Natural killer cell (primary cell): ENCODE measurements at regions not wholly inside any gene's neighbourhood (a gene's known extent, or its start where the extent isn't known, plus 50 kb on each side); places are given as distances from the start of the nearest gene placed in this dataset.

Source experiments
- ATAC-seq, 3 donors: fragments of 150-1000 bp in 2 of 3; fragments of 200-7000 bp in 1 of 3; cut with Tn5 transposase; 1 replicate in 1 of 3; 2 replicates in 2 of 3; pipeline ENCODE4 v1.10.0; 2021; ENCODE audit warnings: mild to moderate bottlenecking in 2 of 3, moderate library complexity in 2 of 3
- DNase-seq, 2 donors: peaks; one replicate each; pipeline versions ENCODE4 v3.0.0 to v3.0.0-alpha.2; 2013 to 2021; ENCODE audit warnings: mixed read lengths in 1 of 2
- H3K27ac ChIP-seq: one replicate; pipeline ENCODE4 v1.5.1; 2013; ENCODE audit warnings: mild to moderate bottlenecking, low read length
- H3K27me3 ChIP-seq: one replicate; pipeline ENCODE4 v1.6.1; 2013; ENCODE audit warnings: low read length; ENCODE audit not compliant: control insufficient read depth, insufficient read depth
- H3K36me3 ChIP-seq: one replicate; pipeline ENCODE4 v1.6.1; 2013; ENCODE audit warnings: low read length; ENCODE audit not compliant: control insufficient read depth, insufficient read depth
- H3K4me1 ChIP-seq: one replicate; pipeline ENCODE4 v1.6.1; 2013; ENCODE audit warnings: low read length; ENCODE audit not compliant: control insufficient read depth, insufficient read depth
- H3K4me3 ChIP-seq: one replicate; pipeline ENCODE4 v1.5.1; 2013; ENCODE audit warnings: low read length
- H3K9me3 ChIP-seq: one replicate; pipeline ENCODE4 v1.6.1; 2013; ENCODE audit warnings: low read length; ENCODE audit not compliant: control insufficient read depth, insufficient read depth
- H3K27ac Mint-ChIP-seq, 2 donors: one replicate each; pipeline ENCODE4 v1.8.0; 2022; ENCODE audit warnings: mild to moderate bottlenecking in 2 of 2, mixed read lengths in 2 of 2, moderate library complexity in 1 of 2
- H3K27me3 Mint-ChIP-seq, 2 donors: one replicate each; pipeline ENCODE4 v1.8.0; 2022; ENCODE audit warnings: low read depth in 2 of 2, mixed read lengths in 2 of 2
- H3K36me3 Mint-ChIP-seq: one replicate; pipeline ENCODE4 v1.8.0; 2022; ENCODE audit warnings: mixed read lengths
- H3K4me1 Mint-ChIP-seq, 2 donors: one replicate each; pipeline ENCODE4 v1.8.0; 2022; ENCODE audit warnings: mixed read lengths in 2 of 2
- H3K4me3 Mint-ChIP-seq: one replicate; pipeline ENCODE4 v1.8.0; 2022; ENCODE audit warnings: mild to moderate bottlenecking, moderate library complexity, mixed read lengths
- H3K9me3 Mint-ChIP-seq, 2 donors: one replicate each; pipeline ENCODE4 v1.8.0; 2022; ENCODE audit warnings: mixed read lengths in 2 of 2
- CTCF ChIP-seq: fragments of 200-600 bp; IDR thresholded peaks from one replicate; pipeline ENCODE4 v1.8.0; 2022; ENCODE audit warnings: antibody characterized with exemption
- WGBS: methylation state at CpG from one replicate; pipeline ENCODE4 v1.1.7; 2013; ENCODE audit warnings: missing lambda C conversion rate; ENCODE audit not compliant: insufficient coverage; 5-methylcytosine and 5-hydroxymethylcytosine counted together
- intact Hi-C: fragments of 100-400 bp; cut with micrococcal nuclease; formaldehyde crosslinking; loops from one replicate; pipeline ENCODE4 v1.14.2; 2022

- Mint-ChIP-seq H3K27me3 (peaks cover 0 to 2% of the 10 kb centered on the region in 2 donors), H3K4me1 (no peaks in the 10 kb centered on the region), H3K4me3 (no peak overlapping the region), H3K9me3 (peaks cover 3 to 4% of the 10 kb centered on the region in 2 donors), H3K27ac (no peak overlapping the region), H3K36me3 (no peaks in the 10 kb centered on the region)
- no peak for DNase-seq
- WGBS, result no CpG with 5 or more reads among the region's 6 CpGs
- no peak for ATAC-seq
- H3K9me3 ChIP-seq, result peaks cover 2% of the 10 kb centered on the region
- H3K4me1 ChIP-seq, result no peaks in the 10 kb centered on the region
- H3K27me3 ChIP-seq, result no peaks in the 10 kb centered on the region
- H3K36me3 ChIP-seq, result no peaks in the 10 kb centered on the region
- no peak overlapping the region for H3K27ac ChIP-seq
- no peak overlapping the region for H3K4me3 ChIP-seq
- intact Hi-C loops, result no loop called here
- no peak for TF ChIP-seq CTCF
These were observed 510.9 kb downstream of the ZNF608 start for GRCh38 chr5:124235576-124235975.

- DNase-seq (no peak), ATAC-seq (no peak)
- H3K36me3 Mint-ChIP-seq, result no peaks in the 10 kb centered on the region
- H3K4me1 ChIP-seq, result no peaks in the 10 kb centered on the region
- no peak overlapping the region for H3K27ac ChIP-seq
- H3K4me3 ChIP-seq, result no peak overlapping the region
- TF ChIP-seq CTCF, result no peak
- H3K36me3 ChIP-seq, result no peaks in the 10 kb centered on the region
- no peaks in the 10 kb centered on the region for H3K4me1 Mint-ChIP-seq
- 100% methylated on average over 1 of the region's 1 CpG for WGBS
- H3K27me3 Mint-ChIP-seq, result peaks cover 0 to 2% of the 10 kb centered on the region in 2 donors
- H3K4me3 Mint-ChIP-seq, result no peak overlapping the region
- peaks cover 2% of the 10 kb centered on the region for H3K9me3 ChIP-seq
- no peak overlapping the region for H3K27ac Mint-ChIP-seq
- intact Hi-C loops, result no loop called here
- H3K27me3 ChIP-seq, result no peaks in the 10 kb centered on the region
- peaks cover 2 to 4% of the 10 kb centered on the region in 2 donors for H3K9me3 Mint-ChIP-seq
These were observed 511.5 kb downstream of the ZNF608 start for GRCh38 chr5:124234770-124235562.

- 71% methylated on average over 5 of the region's 5 CpGs for WGBS
- Mint-ChIP-seq H3K27ac (no peak overlapping the region), H3K4me1 (no peaks in the 10 kb centered on the region)
These were observed 512.2 kb downstream of the ZNF608 start for GRCh38 chr5:124234022-124234769.

More at GRCh38 chr5:124234022-124234769, 512.2 kb downstream of the ZNF608 start:
- DNase-seq, result no peak
- Histone ChIP-seq H3K27ac (no peak overlapping the region), H3K4me3 (no peak overlapping the region), H3K4me1 (no peaks in the 10 kb centered on the region), H3K9me3 (no peaks in the 10 kb centered on the region), H3K36me3 (no peaks in the 10 kb centered on the region), H3K27me3 (no peaks in the 10 kb centered on the region)
- intact Hi-C loops, result no loop called here
- no peaks in the 10 kb centered on the region for H3K36me3 Mint-ChIP-seq
- no peak for TF ChIP-seq CTCF
- ATAC-seq, result no peak
- peaks cover 0 to 2% of the 10 kb centered on the region in 2 donors for H3K27me3 Mint-ChIP-seq
- H3K9me3 Mint-ChIP-seq, result peaks cover 2 to 4% of the 10 kb centered on the region in 2 donors
- H3K4me3 Mint-ChIP-seq, result no peak overlapping the region
